Mononuclear cell (primary cell): ENCODE measurements at regions not wholly inside any gene's neighbourhood (a gene's known extent, or its start where the extent isn't known, plus 50 kb on each side); places are given as distances from the start of the nearest gene placed in this dataset.

Experiments used
- H3K27me3 ChIP-seq: 2 replicates; pipeline ENCODE4 v1.6.0; 2011; ENCODE audit warnings: low read length, control low read depth; ENCODE audit not compliant: insufficient read depth
- H3K4me1 ChIP-seq: 2 replicates; pipeline ENCODE4 v1.5.1; 2011; ENCODE audit warnings: mild to moderate bottlenecking, low read length, control low read depth; ENCODE audit not compliant: insufficient read depth
- H3K4me3 ChIP-seq: 2 replicates; pipeline ENCODE4 v1.5.1; 2011; ENCODE audit warnings: mild to moderate bottlenecking, low read length, moderate library complexity
- H3K9me3 ChIP-seq: 2 replicates; pipeline ENCODE4 v1.5.1; 2011; ENCODE audit warnings: low read depth, mild to moderate bottlenecking, control low read depth, low read length

DNA sequence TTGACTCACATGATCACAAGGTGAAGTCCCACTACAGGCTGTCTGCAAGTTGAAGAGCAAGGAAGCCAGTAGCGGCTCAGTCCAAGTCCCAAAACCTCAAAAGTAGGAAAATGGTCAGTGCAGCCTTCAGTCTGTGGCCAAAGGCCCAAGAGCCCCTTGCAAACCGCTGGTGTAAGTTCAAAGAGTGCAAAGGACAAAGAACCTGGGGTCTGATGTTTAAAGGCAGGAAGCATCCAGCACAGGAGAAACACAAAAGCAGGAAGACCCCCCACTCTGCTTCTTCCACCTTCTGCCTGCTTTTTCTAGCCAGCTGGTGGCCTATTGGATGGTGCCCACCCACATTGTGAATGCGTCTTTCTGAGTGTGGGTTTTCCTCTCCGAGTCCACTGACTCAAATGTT, 2222.6 kb downstream of the MRPL39 start:
- no peaks in the 10 kb centered on the region for H3K4me1 ChIP-seq
- no peaks in the 10 kb centered on the region for H3K27me3 ChIP-seq
- no peaks in the 10 kb centered on the region for H3K9me3 ChIP-seq
- no peak overlapping the region for H3K4me3 ChIP-seq

GRCh38 chr21:23374155-23374554, 2233.1 kb downstream of the MRPL39 start:
- no peak overlapping the region for H3K4me3 ChIP-seq
- H3K9me3 ChIP-seq: peaks cover 4% of the 10 kb centered on the region

GRCh38 chr21:23356905-23357304, 2250.4 kb downstream of the MRPL39 start:
- H3K27me3 ChIP-seq: no peaks in the 10 kb centered on the region
- H3K4me3 ChIP-seq: no peak overlapping the region
- no peaks in the 10 kb centered on the region for H3K4me1 ChIP-seq
- no peaks in the 10 kb centered on the region for H3K9me3 ChIP-seq

More at GRCh38 chr21:23374155-23374554, 2233.1 kb downstream of the MRPL39 start:
- Histone ChIP-seq H3K4me1 (no peaks in the 10 kb centered on the region), H3K27me3 (no peaks in the 10 kb centered on the region)

DNA sequence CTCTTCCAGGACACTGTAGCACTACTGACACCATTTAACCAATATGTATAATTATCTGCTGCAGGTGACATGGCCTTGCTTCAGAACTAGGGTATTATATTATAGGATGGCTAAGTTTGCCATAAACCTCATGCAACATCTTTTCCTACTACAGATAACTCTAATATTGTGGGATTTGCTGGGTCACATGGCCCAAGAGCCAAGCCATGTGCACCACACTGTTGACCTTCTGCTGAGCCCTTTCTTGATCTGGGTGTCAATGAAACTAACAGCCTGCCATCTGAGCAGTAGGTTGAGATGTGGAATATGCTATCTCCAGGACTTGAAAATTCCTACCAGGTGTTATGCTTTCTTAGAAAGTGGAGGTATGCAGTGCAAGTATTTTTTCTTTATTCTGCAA, 2291.1 kb downstream of the MRPL39 start:
- H3K4me1 ChIP-seq: no peaks in the 10 kb centered on the region
- no peak overlapping the region for H3K4me3 ChIP-seq
- no peaks in the 10 kb centered on the region for H3K27me3 ChIP-seq
- no peaks in the 10 kb centered on the region for H3K9me3 ChIP-seq

GRCh38 chr21:23308741-23309140, 2298.5 kb downstream of the MRPL39 start:
- H3K9me3 ChIP-seq: no peaks in the 10 kb centered on the region
- H3K27me3 ChIP-seq: no peaks in the 10 kb centered on the region
- H3K4me1 ChIP-seq: no peaks in the 10 kb centered on the region
- no peak overlapping the region for H3K4me3 ChIP-seq

- no peak overlapping the region for H3K4me3 ChIP-seq
- H3K9me3 ChIP-seq: no peaks in the 10 kb centered on the region
- H3K4me1 ChIP-seq: no peaks in the 10 kb centered on the region
- H3K27me3 ChIP-seq: no peaks in the 10 kb centered on the region
These were observed 2300.2 kb downstream of the MRPL39 start for GRCh38 chr21:23307065-23307464.

DNA sequence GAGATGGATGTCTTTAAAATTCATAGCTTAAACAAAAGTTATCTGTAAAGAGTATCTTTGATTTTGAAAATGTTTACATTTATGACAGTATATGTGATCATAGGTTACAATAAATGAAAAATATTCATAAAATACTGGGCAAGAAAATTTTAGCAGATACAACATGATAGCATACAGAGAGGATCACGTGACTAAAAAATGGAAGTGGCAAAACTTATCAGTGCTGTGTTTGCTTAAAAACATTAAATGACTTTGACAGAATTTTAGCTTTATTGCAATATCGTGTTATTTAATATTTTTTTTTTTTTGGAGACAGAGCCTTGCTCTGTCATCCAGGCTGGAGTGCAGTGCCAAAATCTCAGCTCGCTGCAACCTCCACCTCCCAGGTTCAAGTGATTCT, 2294.1 kb downstream of the NCAM2 start:
- H3K4me1 ChIP-seq: no peaks in the 10 kb centered on the region
- H3K9me3 ChIP-seq: no peaks in the 10 kb centered on the region
- H3K4me3 ChIP-seq: no peak overlapping the region
- no peaks in the 10 kb centered on the region for H3K27me3 ChIP-seq

DNA sequence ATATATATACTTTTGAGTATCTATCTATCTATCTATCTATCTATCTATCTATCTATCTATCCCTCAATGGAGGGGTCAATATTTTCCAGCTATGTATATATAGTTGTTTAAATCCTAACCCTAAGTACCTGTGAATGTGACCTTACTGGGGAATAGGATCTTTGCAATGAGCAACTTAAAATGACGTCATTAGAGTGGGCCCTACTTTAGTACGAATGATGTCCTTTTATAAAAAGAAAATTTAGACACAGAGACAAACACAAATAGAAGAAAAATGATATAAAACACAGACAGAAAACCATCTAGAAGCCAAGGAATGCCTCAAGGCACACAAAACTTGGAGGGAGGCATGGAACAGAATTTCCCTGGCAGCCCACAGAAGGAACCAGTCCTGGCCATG, 2283.7 kb downstream of the NCAM2 start:
- Histone ChIP-seq H3K4me1 (no peaks in the 10 kb centered on the region), H3K9me3 (peaks cover 7% of the 10 kb centered on the region), H3K4me3 (no peak overlapping the region), H3K27me3 (no peaks in the 10 kb centered on the region)

DNA sequence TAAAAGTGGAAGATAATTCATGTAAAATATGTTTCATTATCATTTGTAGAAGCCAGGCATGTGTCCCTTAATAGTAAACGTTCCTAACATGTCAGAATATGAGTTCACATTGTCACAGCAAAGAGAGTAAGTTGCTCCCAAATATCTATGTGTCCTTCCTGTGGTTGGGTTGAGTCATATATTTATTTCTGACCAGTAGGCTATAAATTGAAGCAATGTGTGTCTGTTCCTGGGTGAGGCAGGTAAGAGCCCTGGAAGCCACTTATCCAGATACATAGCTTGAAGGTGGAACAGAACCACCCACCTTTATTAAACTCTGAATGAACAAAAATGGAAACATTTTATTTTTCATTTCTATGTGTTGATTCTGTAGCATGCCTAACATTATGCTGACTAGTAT, 2251.6 kb downstream of the NCAM2 start:
- Histone ChIP-seq H3K4me3 (no peak overlapping the region), H3K9me3 (peaks cover under 1% of the 10 kb centered on the region), H3K27me3 (no peaks in the 10 kb centered on the region), H3K4me1 (no peaks in the 10 kb centered on the region)

GRCh38 chr21:23247334-23247733, 2249.1 kb downstream of the NCAM2 start:
- Histone ChIP-seq H3K27me3 (no peaks in the 10 kb centered on the region), H3K9me3 (peaks cover 6% of the 10 kb centered on the region), H3K4me3 (no peak overlapping the region), H3K4me1 (no peaks in the 10 kb centered on the region)

GRCh38 chr21:23245255-23245654, 2247.0 kb downstream of the NCAM2 start:
- H3K27me3 ChIP-seq: no peaks in the 10 kb centered on the region
- no peaks in the 10 kb centered on the region for H3K4me1 ChIP-seq
- peaks cover 6% of the 10 kb centered on the region for H3K9me3 ChIP-seq
- no peak overlapping the region for H3K4me3 ChIP-seq

DNA sequence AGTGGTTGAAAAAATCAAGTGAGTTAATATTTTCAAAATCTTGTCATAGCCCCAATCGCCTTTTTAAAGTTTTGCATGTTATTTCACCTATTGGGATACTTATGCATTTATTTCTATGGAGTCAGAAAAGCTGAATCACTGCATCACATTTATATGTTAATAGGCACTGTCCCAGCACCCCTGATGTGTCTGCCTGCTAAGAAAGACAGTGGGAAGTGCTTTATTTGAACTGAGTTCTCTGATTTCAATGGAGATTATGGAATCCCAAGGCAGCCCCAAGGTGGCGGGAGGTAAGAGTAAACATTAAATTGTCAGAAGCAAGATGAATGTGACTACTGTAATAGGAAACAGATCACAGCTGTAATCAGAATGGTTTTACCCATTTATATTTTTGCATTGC, 2225.7 kb downstream of the NCAM2 start:
- Histone ChIP-seq H3K9me3 (peaks cover 6% of the 10 kb centered on the region), H3K4me3 (no peak overlapping the region), H3K4me1 (no peaks in the 10 kb centered on the region), H3K27me3 (no peaks in the 10 kb centered on the region)

- Histone ChIP-seq H3K4me3 (no peak overlapping the region), H3K9me3 (peaks cover 19% of the 10 kb centered on the region), H3K27me3 (no peaks in the 10 kb centered on the region), H3K4me1 (no peaks in the 10 kb centered on the region)
These were observed 2220.5 kb downstream of the NCAM2 start for GRCh38 chr21:23218667-23219066.

DNA sequence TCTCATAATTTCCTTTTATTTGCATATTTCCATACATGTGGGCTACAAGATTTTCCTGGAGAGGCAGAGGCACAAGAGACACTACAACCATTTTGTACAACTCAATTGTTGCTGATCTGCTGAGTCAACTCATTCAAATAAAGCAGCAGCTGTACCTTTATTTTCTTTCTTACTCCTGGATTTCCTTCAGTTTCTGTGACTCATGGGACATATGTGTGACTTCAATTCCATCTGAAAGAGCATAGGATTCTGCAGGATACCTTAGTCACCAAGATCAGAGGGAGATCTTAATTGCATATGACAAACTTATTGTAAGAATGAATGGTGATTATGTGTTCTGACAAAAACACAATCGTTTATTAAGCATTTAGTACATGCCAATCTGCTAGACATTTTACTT, 2219.4 kb downstream of the NCAM2 start:
- Histone ChIP-seq H3K27me3 (no peaks in the 10 kb centered on the region), H3K9me3 (peaks cover 19% of the 10 kb centered on the region), H3K4me3 (no peak overlapping the region), H3K4me1 (no peaks in the 10 kb centered on the region)

- Histone ChIP-seq H3K9me3 (peaks cover 13% of the 10 kb centered on the region), H3K4me1 (no peaks in the 10 kb centered on the region), H3K4me3 (no peak overlapping the region), H3K27me3 (no peaks in the 10 kb centered on the region)
These were observed 2217.1 kb downstream of the NCAM2 start for GRCh38 chr21:23215261-23215660.
